Right lobe of liver (tissue), 4 donors: ENCODE measurements at regions not wholly inside any gene's neighbourhood (a gene's known extent, or its start where the extent isn't known, plus 50 kb on each side); places are given as distances from the start of the nearest gene placed in this dataset.
"Not testable (repeated sequence)": the region's sequence is repeated elsewhere in the genome, so short reads cannot be mapped to it uniquely, and the experiment has no call there.

ENCODE experiments used
- POLR2A ChIP-seq: fragments of 450-650 bp; IDR thresholded peaks from one replicate; pipeline ENCODE4 v1.6.1; 2017; ENCODE audit warnings: antibody characterized with exemption, mild to moderate bottlenecking
- TF ChIP-seq, protein P1 (sequence below), 4 donors: fragments of 200-600 bp in 3 of 4; fragments of 450-650 bp in 1 of 4; IDR thresholded peaks; one replicate each; pipeline versions ENCODE4 v1.5.1 to v1.8.0; 2016 to 2022; ENCODE audit warnings: antibody characterized with exemption in 4 of 4, mild to moderate bottlenecking in 2 of 4
- donor health status: DM: no; HTN: no; CAD: no.
- donor health status: DM: no; HTN: no; CAD: no.
- donor health status: DM: no; HTN: yes; CAD: no.

- TF ChIP-seq, protein P1, sequence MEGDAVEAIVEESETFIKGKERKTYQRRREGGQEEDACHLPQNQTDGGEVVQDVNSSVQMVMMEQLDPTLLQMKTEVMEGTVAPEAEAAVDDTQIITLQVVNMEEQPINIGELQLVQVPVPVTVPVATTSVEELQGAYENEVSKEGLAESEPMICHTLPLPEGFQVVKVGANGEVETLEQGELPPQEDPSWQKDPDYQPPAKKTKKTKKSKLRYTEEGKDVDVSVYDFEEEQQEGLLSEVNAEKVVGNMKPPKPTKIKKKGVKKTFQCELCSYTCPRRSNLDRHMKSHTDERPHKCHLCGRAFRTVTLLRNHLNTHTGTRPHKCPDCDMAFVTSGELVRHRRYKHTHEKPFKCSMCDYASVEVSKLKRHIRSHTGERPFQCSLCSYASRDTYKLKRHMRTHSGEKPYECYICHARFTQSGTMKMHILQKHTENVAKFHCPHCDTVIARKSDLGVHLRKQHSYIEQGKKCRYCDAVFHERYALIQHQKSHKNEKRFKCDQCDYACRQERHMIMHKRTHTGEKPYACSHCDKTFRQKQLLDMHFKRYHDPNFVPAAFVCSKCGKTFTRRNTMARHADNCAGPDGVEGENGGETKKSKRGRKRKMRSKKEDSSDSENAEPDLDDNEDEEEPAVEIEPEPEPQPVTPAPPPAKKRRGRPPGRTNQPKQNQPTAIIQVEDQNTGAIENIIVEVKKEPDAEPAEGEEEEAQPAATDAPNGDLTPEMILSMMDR (IDR thresholded peaks at IDR 0.05): not testable (repeated sequence)
- TF ChIP-seq POLR2A: not testable (repeated sequence)
Measured at GRCh38 chr3:160054862-160055261, 66.2 kb downstream of the IL12A start.
